ENCODE measurements at regions not wholly inside any gene's neighbourhood (a gene's known extent, or its start where the extent isn't known, plus 50 kb on each side); places are given as distances from the start of the nearest gene placed in this dataset.

DNA sequence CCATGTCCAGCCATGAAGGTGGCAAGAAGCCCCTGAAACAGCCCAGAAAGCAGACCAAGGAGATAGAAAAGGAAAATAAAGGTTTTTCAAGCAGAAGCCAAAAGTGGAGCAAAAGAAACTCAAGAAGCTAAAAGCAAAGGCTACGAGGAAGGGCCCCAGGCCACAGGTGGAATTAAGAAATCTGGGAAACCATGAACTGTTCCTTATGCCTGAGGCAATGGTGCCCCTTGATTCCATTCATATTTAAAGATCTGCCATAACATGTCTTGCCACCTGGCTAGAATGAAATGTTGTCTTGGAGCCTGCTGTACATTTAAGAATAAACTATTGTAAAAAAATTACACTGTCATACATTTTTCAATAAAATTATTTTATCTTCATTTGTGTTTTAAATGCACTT lies 59.5 kb upstream of the TARS1 start:
- ATAC-seq (no peak), FAIRE-seq (no peak), DNase-seq (ENCODE audit: low read depth in 1 of 2, low spot score in 1 of 2) (no peak)
- Histone ChIP-seq H3K9me3 (peaks cover 10% of the 10 kb centered on the region; the same call in 1 of the 3 replicates), H3K4me2 (no peak overlapping the region), H3K4me3 (no peak overlapping the region), H3K27ac (no peak overlapping the region), H3K4me1 (no peaks in the 10 kb centered on the region)
- ChIA-PET CTCF (no interaction called here), POLR2A (no interaction called here)
- no peak for TF ChIP-seq HOXA7 (CRISPR knock-in tag; IDR thresholded peaks at IDR 0.05)
- TF ChIP-seq CBX8 (IDR thresholded peaks at IDR 0.05) = no peak
- no peak for TF ChIP-seq CEBPB (IDR thresholded peaks at IDR 0.05)
- TF ChIP-seq ZSCAN20 (CRISPR knock-in tag; IDR thresholded peaks at IDR 0.05) = no peak
- no peak for TF ChIP-seq FOXS1 (CRISPR knock-in tag; IDR thresholded peaks at IDR 0.05)
- TF ChIP-seq HDAC2 (IDR thresholded peaks at IDR 0.05) = no peak
- TF ChIP-seq EHF (CRISPR knock-in tag; IDR thresholded peaks at IDR 0.05) = no peak
- no peak for TF ChIP-seq JUN (IDR thresholded peaks at IDR 0.05)
- TF ChIP-seq MYC (IDR thresholded peaks at IDR 0.05; ENCODE audit: borderline replicate concordance, low read length) = no peak
- TF ChIP-seq FOSL2 (IDR thresholded peaks at IDR 0.05) = no peak
- TF ChIP-seq FOSL2 (CRISPR knock-in tag; IDR thresholded peaks at IDR 0.05) = no peak
- WGBS (ENCODE audit: missing lambda C conversion rate) = 10% methylated on average over 1 of the region's 1 CpG

Small RNA genes lying in the stretch of these regions (small RNA-seq; reads per million reads assigned to genes)
- gene AC010343.2 (0 reads per million in 6 experiments), gene AC025459.1 (0 reads per million in 6 experiments)

Data from A549 (cell line).